ENCODE measurements at regions not wholly inside any gene's neighbourhood (a gene's known extent, or its start where the extent isn't known, plus 50 kb on each side); places are given as distances from the start of the nearest gene placed in this dataset.

- no peak for TF ChIP-seq GATA3 (IDR thresholded peaks at IDR 0.05; ENCODE audit: low read depth, low read length)
- TF ChIP-seq GATA2 (IDR thresholded peaks at IDR 0.05; ENCODE audit: low read depth, low read length): no peak
Observed at GRCh38 chr4:130110770-130111169, 1014.8 kb downstream of the C4orf33 start.
